PFSK-1 (cell line): ENCODE measurements at regions not wholly inside any gene's neighbourhood (a gene's known extent, or its start where the extent isn't known, plus 50 kb on each side); places are given as distances from the start of the nearest gene placed in this dataset.

ENCODE experiments used
- FOXP2 ChIP-seq: optimal IDR thresholded peaks from 2 replicates; pipeline ENCODE3; 2011; ENCODE audit warnings: borderline replicate concordance, control low read depth, inconsistent platforms; ENCODE audit not compliant: insufficient read depth; ENCODE audit errors: extremely low read length, extremely low read depth
- POLR2AphosphoS5 ChIP-seq: IDR thresholded peaks from 2 replicates; pipeline ENCODE4 v1.6.1; 2012; ENCODE audit warnings: low read depth, mild to moderate bottlenecking, control low read depth, low read length, moderate library complexity
- SIN3A ChIP-seq: IDR thresholded peaks from 2 replicates; pipeline ENCODE4 v1.6.1; 2012; ENCODE audit warnings: mild to moderate bottlenecking, low read length, moderate library complexity, borderline replicate concordance; ENCODE audit not compliant: insufficient read depth
- TAF1 ChIP-seq: IDR thresholded peaks from 2 replicates; pipeline ENCODE4 v1.6.1; 2012; ENCODE audit warnings: low read length, control low read depth, borderline replicate concordance; ENCODE audit not compliant: insufficient read depth
- TF ChIP-seq, protein P1 (sequence below), 2 experiments: IDR thresholded peaks; 2 replicates each; pipeline versions ENCODE4 v1.6.1 to v1.8.0; 2011 to 2012; ENCODE audit warnings: low read depth in 2 of 2, low read length in 2 of 2, control low read depth in 1 of 2, inconsistent platforms in 1 of 2, mild to moderate bottlenecking in 1 of 2, moderate library complexity in 1 of 2; ENCODE audit not compliant: insufficient read depth in 1 of 2

DNA sequence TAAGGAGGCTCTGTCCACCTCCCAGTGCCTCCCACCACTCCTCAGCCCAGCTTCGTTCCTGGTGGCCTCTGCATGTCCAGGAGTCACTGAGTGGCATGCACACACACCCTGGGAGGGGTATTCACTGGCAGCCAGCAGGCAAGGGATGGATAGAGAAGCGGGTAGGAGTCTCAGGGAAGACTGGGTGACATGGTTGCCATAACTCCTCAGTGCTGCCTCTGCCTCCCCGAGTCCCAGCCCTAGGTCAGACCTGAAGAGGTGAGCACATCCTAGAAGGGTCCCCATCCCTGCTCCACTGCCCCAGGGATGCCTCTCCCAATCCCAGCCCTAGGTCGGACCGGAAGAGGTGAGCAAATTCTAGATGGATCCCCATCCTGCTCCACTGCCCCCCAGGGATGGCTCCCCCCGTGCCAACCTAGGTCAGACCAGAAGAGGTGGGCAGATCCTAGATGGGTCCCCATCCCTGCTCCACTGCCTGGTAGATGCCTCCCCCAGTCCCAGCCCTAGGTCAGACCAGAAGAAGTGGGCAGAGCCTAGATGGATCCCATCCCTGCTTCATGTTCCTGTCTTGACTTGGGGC is 197.0 kb downstream of the IRF8 start:
- TF ChIP-seq, protein P1, sequence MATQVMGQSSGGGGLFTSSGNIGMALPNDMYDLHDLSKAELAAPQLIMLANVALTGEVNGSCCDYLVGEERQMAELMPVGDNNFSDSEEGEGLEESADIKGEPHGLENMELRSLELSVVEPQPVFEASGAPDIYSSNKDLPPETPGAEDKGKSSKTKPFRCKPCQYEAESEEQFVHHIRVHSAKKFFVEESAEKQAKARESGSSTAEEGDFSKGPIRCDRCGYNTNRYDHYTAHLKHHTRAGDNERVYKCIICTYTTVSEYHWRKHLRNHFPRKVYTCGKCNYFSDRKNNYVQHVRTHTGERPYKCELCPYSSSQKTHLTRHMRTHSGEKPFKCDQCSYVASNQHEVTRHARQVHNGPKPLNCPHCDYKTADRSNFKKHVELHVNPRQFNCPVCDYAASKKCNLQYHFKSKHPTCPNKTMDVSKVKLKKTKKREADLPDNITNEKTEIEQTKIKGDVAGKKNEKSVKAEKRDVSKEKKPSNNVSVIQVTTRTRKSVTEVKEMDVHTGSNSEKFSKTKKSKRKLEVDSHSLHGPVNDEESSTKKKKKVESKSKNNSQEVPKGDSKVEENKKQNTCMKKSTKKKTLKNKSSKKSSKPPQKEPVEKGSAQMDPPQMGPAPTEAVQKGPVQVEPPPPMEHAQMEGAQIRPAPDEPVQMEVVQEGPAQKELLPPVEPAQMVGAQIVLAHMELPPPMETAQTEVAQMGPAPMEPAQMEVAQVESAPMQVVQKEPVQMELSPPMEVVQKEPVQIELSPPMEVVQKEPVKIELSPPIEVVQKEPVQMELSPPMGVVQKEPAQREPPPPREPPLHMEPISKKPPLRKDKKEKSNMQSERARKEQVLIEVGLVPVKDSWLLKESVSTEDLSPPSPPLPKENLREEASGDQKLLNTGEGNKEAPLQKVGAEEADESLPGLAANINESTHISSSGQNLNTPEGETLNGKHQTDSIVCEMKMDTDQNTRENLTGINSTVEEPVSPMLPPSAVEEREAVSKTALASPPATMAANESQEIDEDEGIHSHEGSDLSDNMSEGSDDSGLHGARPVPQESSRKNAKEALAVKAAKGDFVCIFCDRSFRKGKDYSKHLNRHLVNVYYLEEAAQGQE (IDR thresholded peaks at IDR 0.05; ENCODE audit: insufficient read depth in 1 of 2, low read depth in 2 of 2, low read length in 2 of 2): no peak

DNA sequence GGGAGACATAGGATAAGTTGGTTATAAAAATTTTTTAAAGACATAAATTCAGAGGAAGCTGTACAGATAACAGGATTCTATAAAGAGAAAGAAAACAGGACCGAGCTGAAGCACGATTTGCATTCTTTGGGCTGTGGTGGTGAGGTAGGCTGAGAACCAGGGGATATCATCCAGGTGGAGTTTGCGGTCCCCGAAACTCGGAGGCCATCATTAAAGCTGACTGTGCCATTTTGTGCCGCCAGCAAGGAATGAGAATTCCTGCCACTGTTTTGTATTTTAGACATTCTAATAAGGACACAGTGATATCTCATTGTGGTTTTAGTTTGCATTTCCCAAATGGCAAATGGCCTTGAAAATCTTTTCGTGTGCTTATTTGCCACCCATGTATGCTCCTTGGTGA is 197.9 kb downstream of the IRF8 start:
- TF ChIP-seq TAF1 (no peak), FOXP2 (no peak), POLR2AphosphoS5 (no peak), SIN3A (no peak)
- TF ChIP-seq, protein P1 (IDR thresholded peaks at IDR 0.05; ENCODE audit: insufficient read depth in 1 of 2, low read depth in 2 of 2, low read length in 2 of 2): no peak

DNA sequence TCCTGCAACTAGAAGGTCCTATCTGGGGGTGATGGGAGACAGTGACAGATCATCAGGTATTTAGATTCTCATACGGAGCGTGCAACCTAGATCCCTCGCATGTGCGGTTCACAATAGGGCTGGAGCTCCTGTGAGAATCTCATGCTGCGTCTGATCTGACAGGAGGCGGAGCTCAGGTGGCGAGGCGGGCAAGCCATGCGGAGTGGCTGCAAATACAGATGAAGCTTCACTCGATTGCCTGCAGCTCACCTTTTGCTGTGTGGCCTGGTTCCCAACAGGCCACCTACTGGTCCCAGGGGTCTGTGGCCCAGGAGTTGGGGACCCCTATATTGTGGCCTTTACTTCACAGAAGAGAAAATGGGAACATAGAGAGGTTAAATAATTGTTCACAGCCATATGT is 200.4 kb downstream of the IRF8 start:
- TF ChIP-seq POLR2AphosphoS5 (no peak), FOXP2 (no peak), TAF1 (no peak), SIN3A (no peak)
- TF ChIP-seq, protein P1 (IDR thresholded peaks at IDR 0.05; ENCODE audit: insufficient read depth in 1 of 2, low read depth in 2 of 2, low read length in 2 of 2): no peak

DNA sequence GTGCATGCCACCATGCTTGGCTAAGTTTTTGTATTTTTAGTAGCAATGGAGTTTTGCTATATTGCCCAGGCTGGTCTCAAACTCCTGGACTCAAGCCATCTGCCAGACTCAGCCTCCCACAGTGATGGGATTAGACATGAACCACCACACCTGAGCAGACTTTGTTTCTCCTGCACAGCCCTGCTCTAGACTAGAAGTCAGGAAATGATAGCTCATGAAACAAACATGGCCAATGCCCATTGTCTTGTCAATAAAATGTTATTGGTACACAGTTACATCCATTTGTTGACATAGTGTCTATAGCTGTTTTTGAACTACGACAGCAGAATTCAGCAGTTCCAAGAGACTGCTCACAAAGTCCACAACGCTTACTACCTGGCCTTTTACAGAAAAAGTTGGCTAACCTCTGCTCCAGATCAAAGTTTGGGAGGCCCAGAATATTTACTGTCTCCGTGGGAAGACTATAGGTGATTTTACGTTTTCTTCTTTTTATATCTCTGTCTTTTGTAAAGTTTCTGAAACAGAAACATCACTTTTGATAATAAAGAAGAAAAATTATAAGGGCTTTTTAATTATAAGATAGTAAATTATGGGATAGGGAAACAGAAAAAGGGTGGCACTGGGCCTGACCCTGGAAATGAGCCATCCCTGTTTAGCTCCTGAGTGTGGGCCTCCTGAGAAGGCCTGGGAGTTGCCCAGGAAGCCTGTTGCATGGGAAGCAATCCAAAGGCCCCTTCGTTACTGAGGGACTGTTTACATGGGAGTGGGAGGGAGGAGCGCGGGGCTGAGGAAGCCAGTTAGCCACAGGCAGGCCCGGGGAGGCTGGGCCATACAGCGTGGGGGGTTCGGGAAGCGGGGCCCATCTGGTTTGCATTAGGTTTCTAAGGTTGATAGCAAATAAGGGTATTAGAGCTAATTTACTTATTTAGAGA is 201.5 kb downstream of the IRF8 start:
- TF ChIP-seq FOXP2 (peak; percentile 52), SIN3A (no peak)

DNA sequence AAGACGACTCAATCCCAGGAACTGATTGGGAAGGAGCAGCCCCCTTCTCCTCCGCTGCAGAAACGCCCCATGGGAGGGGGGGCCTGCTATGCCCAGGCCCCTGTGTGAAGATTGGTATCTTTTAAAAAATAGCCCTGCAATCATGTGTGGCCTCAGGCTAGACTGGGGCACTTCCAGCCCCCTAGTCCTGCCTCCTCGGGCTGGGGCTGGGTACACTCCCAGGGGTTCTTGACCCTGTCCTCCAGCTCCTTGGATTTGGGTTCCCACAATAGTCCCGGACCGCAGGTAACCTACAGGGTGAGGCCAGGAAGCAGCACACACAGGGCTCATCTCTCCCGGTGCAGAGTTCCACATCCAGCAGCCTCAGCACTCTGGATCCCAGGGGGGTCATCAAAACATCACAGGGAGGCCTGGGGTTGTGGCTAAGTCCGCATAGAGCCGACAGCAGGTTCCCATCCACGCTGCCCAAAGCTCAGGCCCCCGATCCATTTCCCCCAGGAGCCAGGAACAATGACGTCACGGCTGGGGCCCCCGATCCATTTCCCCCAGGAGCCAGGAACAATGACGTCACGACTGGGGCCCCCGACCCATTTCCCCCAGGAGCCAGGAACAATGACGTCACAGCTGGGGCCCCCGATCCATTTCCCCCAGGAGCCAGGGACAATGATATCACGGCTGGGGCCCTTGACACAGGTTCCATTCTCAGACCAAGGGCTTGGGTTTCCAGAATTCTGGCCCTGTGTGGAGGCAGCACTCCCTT is 202.4 kb downstream of the IRF8 start:
- TF ChIP-seq POLR2AphosphoS5: no peak
- TF ChIP-seq TAF1: no peak
- no peak for TF ChIP-seq FOXP2
- no peak for TF ChIP-seq SIN3A
- TF ChIP-seq, protein P1 (IDR thresholded peaks at IDR 0.05; ENCODE audit: insufficient read depth in 1 of 2, low read depth in 2 of 2, low read length in 2 of 2): no peak
